Karpas-422 (cell line): ENCODE measurements at regions not wholly inside any gene's neighbourhood (a gene's known extent, or its start where the extent isn't known, plus 50 kb on each side); places are given as distances from the start of the nearest gene placed in this dataset.

ENCODE experiments used
- DNase-seq: peaks from one replicate; pipeline ENCODE4 v3.0.0-alpha.2; 2015
- H2AFZ ChIP-seq: fragments of 200-600 bp; sonication (generic); 2 replicates; pipeline ENCODE4 v1.6.1; 2014; ENCODE audit warnings: antibody characterized with exemption, low read length, mixed read lengths
- H3K27ac ChIP-seq: fragments of 200-600 bp; sonication (generic); 2 replicates; pipeline ENCODE4 v1.5.1; 2014; ENCODE audit warnings: mild to moderate bottlenecking, low read length, moderate library complexity
- H3K27me3 ChIP-seq: fragments of 200-600 bp; sonication (generic); 2 replicates; pipeline ENCODE4 v1.6.1; 2014; ENCODE audit warnings: low read length, mixed read lengths
- H3K36me3 ChIP-seq: fragments of 200-600 bp; sonication (generic); 2 replicates; pipeline ENCODE4 v1.6.1; 2014; ENCODE audit warnings: low read length, mixed read lengths; ENCODE audit not compliant: insufficient read depth
- H3K4me1 ChIP-seq: fragments of 200-600 bp; sonication (generic); 2 replicates; pipeline ENCODE4 v1.6.1; 2014; ENCODE audit warnings: mild to moderate bottlenecking, low read length, mixed read lengths
- H3K4me2 ChIP-seq: fragments of 200-600 bp; sonication (generic); 2 replicates; pipeline ENCODE4 v1.6.1; 2014; ENCODE audit warnings: low read length, low read depth, mild to moderate bottlenecking; ENCODE audit not compliant: poor library complexity, severe bottlenecking
- H3K4me3 ChIP-seq: fragments of 200-600 bp; sonication (generic); 2 replicates; pipeline ENCODE4 v1.5.1; 2014; ENCODE audit warnings: mild to moderate bottlenecking, antibody characterized with exemption, low read length, mixed read lengths
- H3K79me2 ChIP-seq: fragments of 200-600 bp; sonication (generic); 2 replicates; pipeline ENCODE4 v1.6.1; 2014; ENCODE audit warnings: mild to moderate bottlenecking, low read length, mixed read lengths
- H3K9ac ChIP-seq: fragments of 200-600 bp; sonication (generic); 2 replicates; pipeline ENCODE4 v1.6.0; 2014; ENCODE audit warnings: low read length
- H3K9me2 ChIP-seq: fragments of 200-600 bp; sonication (generic), shearing (Covaris generic); replicated peaks from 2 replicates; pipeline ENCODE4 v1.6.0; 2014; ENCODE audit warnings: mild to moderate bottlenecking, low read length, moderate library complexity; ENCODE audit not compliant: insufficient read depth
- H3K9me3 ChIP-seq: fragments of 300-700, 200-600 bp; sonication (generic); 2 replicates; pipeline ENCODE4 v1.6.1; 2014; ENCODE audit warnings: low read length, mixed read lengths
- H4K20me1 ChIP-seq: fragments of 200-600 bp; sonication (generic); 2 replicates; pipeline ENCODE4 v1.6.1; 2014; ENCODE audit warnings: mild to moderate bottlenecking, antibody characterized with exemption, low read length, low read depth; ENCODE audit not compliant: insufficient read depth

GRCh38 chr16:85358704-85359146 lies 246.5 kb upstream of the CIBAR2 start:
- no peaks in the 10 kb centered on the region for H3K79me2 ChIP-seq
- H4K20me1 ChIP-seq, result peaks cover 4% of the 10 kb centered on the region; the same call in 1 of the 2 replicates
- no peak overlapping the region for H3K9ac ChIP-seq
- no peak for DNase-seq
- no peak overlapping the region for H3K4me3 ChIP-seq
- H3K9me2 ChIP-seq, result no peaks in the 10 kb centered on the region
- H3K4me2 ChIP-seq, result no peak overlapping the region
- no peaks in the 10 kb centered on the region for H3K36me3 ChIP-seq
- H3K9me3 ChIP-seq, result no peaks in the 10 kb centered on the region
- H3K27ac ChIP-seq, result no peak overlapping the region
- H3K27me3 ChIP-seq, result no peaks in the 10 kb centered on the region
- no peak overlapping the region for H2AFZ ChIP-seq
- no peaks in the 10 kb centered on the region for H3K4me1 ChIP-seq

- Histone ChIP-seq H3K9ac (no peak overlapping the region), H3K4me3 (no peak overlapping the region), H3K9me3 (no peaks in the 10 kb centered on the region), H3K36me3 (no peaks in the 10 kb centered on the region), H3K4me2 (no peak overlapping the region), H3K27me3 (no peaks in the 10 kb centered on the region), H4K20me1 (peaks cover 4% of the 10 kb centered on the region; the same call in 1 of the 2 replicates), H3K4me1 (no peaks in the 10 kb centered on the region), H3K27ac (no peak overlapping the region), H3K9me2 (no peaks in the 10 kb centered on the region), H2AFZ (no peak overlapping the region), H3K79me2 (no peaks in the 10 kb centered on the region)
- DNase-seq, result no peak
Observed at GRCh38 chr16:85359147-85359822, 247.0 kb upstream of the CIBAR2 start.

DNA sequence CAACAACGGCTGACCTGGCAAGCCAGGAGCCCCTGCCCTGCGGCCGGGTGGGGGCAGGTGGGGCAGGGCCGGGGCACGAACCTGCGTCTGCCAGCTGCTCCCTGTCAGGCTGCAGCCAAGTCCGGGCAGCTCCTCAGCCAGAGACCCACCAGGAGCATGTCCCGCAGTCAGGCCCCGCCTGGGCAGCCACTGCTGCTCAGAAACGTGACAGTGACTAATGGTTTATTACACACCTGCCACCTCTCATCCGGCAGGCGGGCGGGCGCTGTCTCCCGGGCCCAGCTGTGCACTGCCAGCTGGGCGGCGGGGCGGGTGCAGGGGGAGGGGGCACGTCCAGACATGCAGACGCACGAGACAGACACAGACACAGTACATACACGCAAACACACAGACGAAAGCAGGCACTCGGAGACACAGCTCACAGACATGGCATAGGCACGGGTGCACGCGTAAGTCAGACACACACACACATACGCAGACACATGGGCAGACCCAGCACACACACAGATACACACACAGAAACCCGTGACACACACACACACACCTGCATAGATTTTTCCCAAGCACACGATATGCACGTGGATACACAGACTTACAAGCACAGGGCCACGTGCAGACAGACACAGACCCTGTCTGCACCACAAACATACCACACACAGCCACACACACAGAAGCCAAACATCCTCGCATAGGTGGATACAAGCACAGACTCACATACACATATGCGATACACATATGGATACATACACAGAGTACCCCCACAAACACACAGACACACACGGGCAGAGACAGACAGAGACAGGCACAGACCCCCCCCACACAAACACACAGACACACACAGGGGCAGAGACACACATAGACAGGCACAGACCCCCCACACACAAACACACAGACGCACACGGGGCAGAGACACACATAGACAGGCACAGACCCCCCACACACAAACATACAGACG lies 248.3 kb upstream of the CIBAR2 start:
- no peaks in the 10 kb centered on the region for H3K4me1 ChIP-seq
- H3K4me2 ChIP-seq, result no peak overlapping the region
- H3K9ac ChIP-seq, result no peak overlapping the region
- no peaks in the 10 kb centered on the region for H3K79me2 ChIP-seq
- H3K9me3 ChIP-seq, result no peaks in the 10 kb centered on the region
- H3K27ac ChIP-seq, result no peak overlapping the region
- H3K9me2 ChIP-seq, result no peaks in the 10 kb centered on the region
- DNase-seq, result no peak
- peaks cover 4% of the 10 kb centered on the region; the same call in 1 of the 2 replicates for H4K20me1 ChIP-seq
- H3K27me3 ChIP-seq, result no peaks in the 10 kb centered on the region
- no peak overlapping the region for H3K4me3 ChIP-seq
- H2AFZ ChIP-seq, result no peak overlapping the region
- no peaks in the 10 kb centered on the region for H3K36me3 ChIP-seq

DNA sequence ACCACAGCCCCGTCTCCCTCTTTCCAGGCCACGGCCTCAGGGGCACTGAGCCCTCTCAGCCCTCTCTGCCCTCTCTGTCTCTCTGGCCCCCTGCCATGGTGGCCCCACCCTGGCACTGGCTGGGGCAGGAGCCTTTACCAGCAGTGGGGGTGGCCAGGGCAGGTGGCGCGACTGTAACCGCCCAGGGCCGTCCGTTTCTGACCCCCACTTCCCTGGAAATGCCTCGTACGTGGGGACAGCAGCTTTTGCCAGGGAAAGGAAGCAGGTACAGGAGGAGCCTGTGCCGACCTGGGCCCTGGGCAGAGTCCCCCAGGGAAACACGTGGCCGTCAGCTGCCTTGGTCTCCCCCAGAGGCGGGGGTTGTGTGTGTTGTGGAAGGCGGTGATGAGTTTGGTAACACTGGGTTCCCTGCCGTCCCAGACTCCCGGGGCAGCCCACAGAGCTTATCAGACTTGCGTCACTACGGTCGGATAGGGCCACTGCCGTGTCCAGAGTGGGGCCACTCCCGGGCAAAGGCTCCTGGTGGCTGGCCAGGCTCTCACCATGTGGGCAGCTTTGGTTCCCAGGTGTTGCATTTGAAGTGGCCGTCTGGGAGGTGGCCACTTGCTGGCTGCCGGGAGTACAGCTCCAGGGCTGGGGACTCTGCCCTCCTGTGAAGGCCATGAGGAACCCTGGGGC lies 249.3 kb upstream of the CIBAR2 start:
- no peak for DNase-seq
- H4K20me1 ChIP-seq, result peaks cover 4% of the 10 kb centered on the region; the same call in 1 of the 2 replicates

GRCh38 chr16:85362443-85362842 lies 250.2 kb upstream of the CIBAR2 start:
- no peak overlapping the region for H3K27ac ChIP-seq
- no peaks in the 10 kb centered on the region for H3K9me2 ChIP-seq
- H3K4me2 ChIP-seq, result no peak overlapping the region
- peaks cover 4% of the 10 kb centered on the region; the same call in 1 of the 2 replicates for H4K20me1 ChIP-seq
- no peaks in the 10 kb centered on the region for H3K27me3 ChIP-seq
- no peaks in the 10 kb centered on the region for H3K4me1 ChIP-seq
- H3K79me2 ChIP-seq, result no peaks in the 10 kb centered on the region
- no peak overlapping the region for H3K9ac ChIP-seq
- H2AFZ ChIP-seq, result no peak overlapping the region
- H3K36me3 ChIP-seq, result no peaks in the 10 kb centered on the region
- no peak overlapping the region for H3K4me3 ChIP-seq
- H3K9me3 ChIP-seq, result no peaks in the 10 kb centered on the region
- no peak for DNase-seq

More for the DNA sequence above, 249.3 kb upstream of the CIBAR2 start:
- Histone ChIP-seq H3K9me2 (no peaks in the 10 kb centered on the region), H3K4me3 (no peak overlapping the region), H3K4me1 (no peaks in the 10 kb centered on the region), H3K9ac (no peak overlapping the region), H3K79me2 (no peaks in the 10 kb centered on the region), H3K36me3 (no peaks in the 10 kb centered on the region), H2AFZ (no peak overlapping the region), H3K9me3 (no peaks in the 10 kb centered on the region), H3K4me2 (no peak overlapping the region), H3K27ac (no peak overlapping the region), H3K27me3 (no peaks in the 10 kb centered on the region)

- Histone ChIP-seq H3K36me3 (no peaks in the 10 kb centered on the region), H3K27ac (no peak overlapping the region), H2AFZ (no peak overlapping the region), H3K9me3 (no peaks in the 10 kb centered on the region), H4K20me1 (peaks cover 4% of the 10 kb centered on the region; the same call in 1 of the 2 replicates), H3K9ac (no peak overlapping the region), H3K27me3 (no peaks in the 10 kb centered on the region), H3K79me2 (no peaks in the 10 kb centered on the region), H3K4me1 (no peaks in the 10 kb centered on the region), H3K4me2 (no peak overlapping the region), H3K4me3 (no peak overlapping the region), H3K9me2 (no peaks in the 10 kb centered on the region)
- DNase-seq, result no peak
Observed at GRCh38 chr16:85363427-85363826, 249.7 kb upstream of the GSE1 start.

GRCh38 chr16:85363881-85364280 lies 249.2 kb upstream of the GSE1 start:
- Histone ChIP-seq H3K79me2 (no peaks in the 10 kb centered on the region), H3K9ac (no peak overlapping the region), H3K4me2 (no peak overlapping the region), H4K20me1 (peaks cover 4% of the 10 kb centered on the region; the same call in 1 of the 2 replicates), H3K36me3 (no peaks in the 10 kb centered on the region), H2AFZ (no peak overlapping the region), H3K27me3 (no peaks in the 10 kb centered on the region), H3K4me1 (no peaks in the 10 kb centered on the region), H3K4me3 (no peak overlapping the region), H3K9me3 (no peaks in the 10 kb centered on the region), H3K27ac (no peak overlapping the region), H3K9me2 (no peaks in the 10 kb centered on the region)
- no peak for DNase-seq
